ENCODE measurements at regions not wholly inside any gene's neighbourhood (a gene's known extent, or its start where the extent isn't known, plus 50 kb on each side); places are given as distances from the start of the nearest gene placed in this dataset.
A peak's percentile ranks its signal among the peaks of the same experiment; 100 is the strongest.
"Not testable (repeated sequence)": the region's sequence is repeated elsewhere in the genome, so short reads cannot be mapped to it uniquely, and the experiment has no call there.

DNA sequence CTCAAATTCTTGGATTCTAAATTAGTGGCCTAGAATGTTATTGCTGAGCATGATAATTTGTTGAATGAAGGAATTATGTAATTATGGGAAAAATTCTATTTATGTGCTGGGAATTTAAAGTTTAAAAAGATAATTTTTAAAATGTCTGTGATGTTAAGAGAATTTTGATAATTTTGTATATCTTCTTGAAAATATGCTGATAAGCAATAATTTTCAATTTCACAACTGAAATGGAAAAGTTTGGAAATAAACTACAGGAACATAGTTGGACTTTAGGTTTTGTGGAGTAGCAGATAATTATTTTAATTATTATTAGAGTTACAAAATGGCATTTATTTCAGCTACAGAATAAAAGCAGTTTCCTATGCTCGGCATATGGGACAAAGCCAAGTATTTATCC, 268.5 kb upstream of the TPK1 start:
- no peak for DNase-seq (ENCODE audit: low spot score)

DNA sequence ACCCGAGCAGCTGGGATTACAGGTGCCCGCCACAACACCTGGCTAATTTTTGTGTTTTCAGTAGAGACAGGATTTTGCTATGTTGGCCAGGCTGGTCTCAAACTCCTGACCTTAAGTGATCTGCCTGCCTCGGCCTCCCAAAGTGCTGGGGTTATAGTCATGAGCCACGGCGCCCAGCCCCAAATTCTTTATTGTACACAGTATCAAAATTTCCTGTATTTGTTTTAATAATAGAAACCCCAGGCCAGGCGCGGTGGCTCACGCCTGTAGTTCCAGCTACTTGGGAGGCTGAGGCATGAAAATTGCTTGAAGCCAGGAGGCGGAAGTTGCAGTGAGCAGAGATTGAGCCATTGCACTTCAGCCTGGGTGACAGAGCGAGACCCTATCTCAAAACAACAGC, 266.3 kb upstream of the TPK1 start:
- DNase-seq (ENCODE audit: low spot score): not testable (repeated sequence)

DNA sequence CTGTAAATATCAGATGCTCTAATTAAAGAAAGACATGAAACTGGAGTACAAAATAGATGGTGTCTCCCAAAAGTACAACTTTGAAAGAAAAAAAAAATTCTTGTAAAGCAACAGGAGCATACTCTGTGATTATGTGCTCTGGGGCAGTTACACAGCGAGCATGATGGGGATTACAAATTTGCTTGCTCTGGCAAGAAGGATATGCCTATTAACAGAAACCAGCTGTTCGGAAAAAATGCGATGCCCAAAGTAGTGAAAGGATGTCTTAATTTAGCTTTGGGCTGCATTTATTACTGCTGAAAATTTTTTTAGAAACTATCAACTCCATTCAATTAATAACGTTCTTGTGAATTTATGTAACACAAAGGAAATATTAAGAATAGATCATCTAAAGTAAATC, 256.9 kb upstream of the TPK1 start:
- no peak for DNase-seq (ENCODE audit: low spot score)

DNA sequence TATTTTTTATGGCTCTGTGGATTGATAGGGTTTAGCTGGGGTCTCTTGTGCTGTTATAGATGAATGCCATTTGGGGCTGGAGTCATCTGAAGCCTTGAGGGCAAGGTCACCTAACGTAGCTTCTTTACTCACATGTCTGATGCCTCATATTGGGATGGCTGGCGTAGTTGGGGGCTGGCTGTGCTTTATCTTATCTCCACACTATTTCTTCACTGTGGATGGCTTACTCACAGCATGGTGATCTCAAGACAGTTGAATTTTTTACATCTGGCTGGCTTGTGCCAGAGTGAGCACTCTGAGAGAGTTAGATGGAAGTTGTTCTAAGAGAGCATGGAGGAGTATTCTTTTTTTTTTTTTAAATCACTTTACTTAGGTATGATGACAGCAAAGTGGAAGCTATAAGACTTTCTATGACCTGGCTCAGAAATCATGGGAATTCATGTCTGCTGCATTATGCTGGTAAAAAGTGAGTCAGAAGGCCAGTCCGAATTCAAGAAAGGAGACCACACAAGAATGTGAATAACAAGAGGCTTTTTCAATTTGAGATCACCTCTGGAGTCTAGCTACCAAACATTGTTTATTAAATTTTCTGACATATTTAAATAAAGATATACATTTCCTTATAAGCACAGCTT, 252.4 kb upstream of the TPK1 start:
- DNase-seq (ENCODE audit: low spot score): no peak

DNA sequence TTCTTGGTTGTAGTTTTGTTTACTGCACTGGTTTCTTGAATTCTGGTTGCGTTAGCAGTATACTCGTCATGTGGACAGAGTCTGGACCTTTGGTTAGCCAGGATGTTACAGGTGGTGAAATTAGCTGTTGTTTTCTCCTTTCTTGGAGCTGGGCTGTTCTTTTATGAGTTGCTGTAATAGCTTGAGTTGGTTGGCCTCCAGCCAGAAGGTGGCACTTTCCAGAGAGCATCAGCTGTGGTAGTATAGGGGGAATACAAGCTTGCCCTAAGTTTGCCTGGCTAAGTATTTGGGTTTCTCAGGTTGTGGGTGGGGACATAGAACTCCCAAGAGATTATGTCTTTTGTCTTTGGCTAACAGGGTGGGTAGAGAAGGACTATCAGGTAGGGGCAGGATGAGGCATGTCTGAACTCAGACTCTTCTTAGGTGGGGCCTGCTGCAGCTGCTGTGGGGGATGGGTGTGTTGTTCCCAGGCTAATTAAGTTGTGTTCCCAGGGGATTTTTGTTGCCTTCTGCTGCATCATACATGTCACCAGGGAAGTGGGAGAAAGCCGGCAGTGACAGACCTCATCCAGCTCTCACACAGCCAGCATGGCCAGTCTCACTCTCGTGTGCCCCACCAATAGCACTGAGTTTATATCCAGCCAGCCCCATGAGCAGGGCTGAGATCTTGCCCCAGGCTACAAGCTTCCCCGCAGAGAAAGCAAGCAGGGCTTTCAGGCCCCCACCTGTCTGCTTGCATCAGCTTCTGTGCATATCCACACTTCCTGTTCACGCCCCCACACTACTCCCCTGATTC, 246.7 kb upstream of the TPK1 start:
- no peak for DNase-seq (ENCODE audit: low spot score)

DNA sequence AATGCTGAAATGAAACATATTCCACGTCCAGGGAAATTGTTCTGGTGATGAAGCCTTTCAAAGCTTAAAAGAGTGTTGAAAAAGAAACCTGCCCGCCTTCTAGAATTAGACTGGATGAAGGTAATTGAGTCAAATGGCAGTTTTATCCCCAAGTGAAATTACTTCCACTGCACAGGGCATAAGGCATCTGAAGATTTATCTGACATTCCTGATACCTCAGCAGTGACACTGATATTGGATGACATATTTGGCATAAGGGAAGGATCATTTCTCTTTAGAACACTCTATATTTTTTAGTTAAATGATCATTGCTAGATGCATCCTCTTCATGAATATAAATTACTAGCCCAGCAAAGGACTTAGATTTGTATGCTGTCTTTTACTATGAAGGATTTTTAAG, 229.6 kb upstream of the TPK1 start:
- DNase-seq (ENCODE audit: low spot score): no peak

DNA sequence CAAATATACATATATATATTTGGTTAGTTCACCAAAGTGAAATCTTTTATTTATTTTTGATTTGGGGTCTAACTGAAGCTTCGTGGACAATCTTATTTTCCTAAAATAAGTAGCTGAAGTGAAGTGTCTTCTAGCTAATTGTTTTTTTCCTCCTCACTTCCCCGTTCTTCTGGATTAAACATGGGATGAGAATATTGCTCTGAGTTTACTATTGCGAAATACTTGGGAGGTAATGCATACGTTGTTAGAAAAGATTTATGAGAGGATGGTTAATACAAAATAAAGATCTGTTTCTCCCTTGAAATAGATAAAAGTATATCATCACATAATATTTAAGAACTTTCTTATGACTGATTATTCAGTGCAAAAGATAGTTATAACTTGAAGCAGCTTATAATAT, 228.3 kb upstream of the TPK1 start:
- DNase-seq (ENCODE audit: low spot score): no peak

DNA sequence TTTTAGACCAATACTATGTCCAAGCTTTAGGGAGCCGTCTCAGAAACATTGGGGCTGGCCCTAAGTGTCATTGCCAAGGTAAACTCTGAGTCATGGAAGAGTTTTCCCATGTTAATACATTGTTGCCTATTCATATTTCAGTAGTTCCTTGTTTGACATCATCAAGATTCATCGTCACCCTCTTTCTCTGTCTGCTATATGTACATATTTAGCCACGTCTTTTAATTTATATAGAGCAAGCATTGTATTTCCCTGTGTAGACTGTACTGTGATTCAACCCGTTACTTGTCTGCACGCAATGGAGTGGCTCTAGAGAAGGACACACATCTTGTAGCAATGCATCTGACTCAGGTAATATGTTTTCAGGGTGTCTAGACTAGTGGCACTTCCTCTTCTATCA, 217.9 kb upstream of the TPK1 start:
- DNase-seq (ENCODE audit: low spot score): no peak

DNA sequence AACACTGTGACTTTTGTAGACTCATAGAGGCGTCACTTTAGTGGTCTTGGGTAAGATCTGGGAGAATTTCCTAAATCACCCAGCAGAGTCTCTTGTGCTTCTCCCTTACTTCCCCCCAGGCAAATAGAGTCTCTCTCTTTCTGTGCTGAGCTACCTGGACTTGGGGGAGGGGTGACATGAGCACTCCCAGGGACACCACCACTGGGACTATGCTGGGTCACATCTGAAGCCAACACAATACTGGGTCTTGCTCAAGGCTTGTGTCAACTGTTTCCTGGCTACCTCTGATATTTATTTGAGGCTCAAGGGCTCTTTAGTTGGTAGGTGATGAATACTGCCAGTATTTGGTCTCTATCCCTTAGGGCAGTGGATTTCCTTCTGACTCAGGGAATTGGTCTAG, 214.6 kb upstream of the TPK1 start:
- no peak for DNase-seq (ENCODE audit: low spot score)

DNA sequence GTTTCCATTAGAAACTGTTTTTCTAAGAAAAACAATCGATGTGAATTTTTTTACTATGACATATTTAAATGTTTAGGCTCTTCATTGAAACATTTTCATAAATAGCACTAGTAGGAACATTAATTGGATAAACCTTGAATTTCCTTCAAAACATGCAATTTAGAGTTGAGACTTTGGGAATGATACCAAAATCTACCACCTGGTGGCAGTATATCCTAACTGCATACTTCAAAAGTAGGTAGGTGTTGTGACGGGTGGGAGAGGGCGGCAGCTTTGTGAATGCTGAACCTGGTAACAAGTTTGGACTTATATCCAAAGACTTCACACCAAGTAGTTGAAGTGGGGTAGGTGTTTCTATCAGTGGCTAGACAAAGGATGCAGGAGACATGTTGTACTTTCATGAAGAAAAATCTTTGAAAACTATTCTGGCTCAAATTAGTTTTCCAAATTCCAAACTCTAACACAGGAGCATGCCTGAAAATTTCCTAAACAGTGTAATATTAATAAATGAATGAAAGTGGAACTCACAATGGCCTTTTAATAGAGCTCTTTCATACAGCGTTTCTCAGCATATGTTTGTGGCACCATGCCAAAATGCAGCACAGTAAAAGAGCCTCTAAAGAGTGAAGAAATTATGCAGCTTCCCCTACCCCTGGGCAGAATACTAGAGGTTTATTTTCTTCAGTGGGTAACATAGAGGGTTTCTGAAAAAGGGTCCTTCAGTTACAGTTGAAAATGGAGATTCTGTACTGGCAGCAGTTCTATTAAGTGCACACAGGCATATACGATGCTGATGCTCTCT, 201.0 kb upstream of the TPK1 start:
- peak; percentile 40 for DNase-seq (ENCODE audit: low spot score)

DNA sequence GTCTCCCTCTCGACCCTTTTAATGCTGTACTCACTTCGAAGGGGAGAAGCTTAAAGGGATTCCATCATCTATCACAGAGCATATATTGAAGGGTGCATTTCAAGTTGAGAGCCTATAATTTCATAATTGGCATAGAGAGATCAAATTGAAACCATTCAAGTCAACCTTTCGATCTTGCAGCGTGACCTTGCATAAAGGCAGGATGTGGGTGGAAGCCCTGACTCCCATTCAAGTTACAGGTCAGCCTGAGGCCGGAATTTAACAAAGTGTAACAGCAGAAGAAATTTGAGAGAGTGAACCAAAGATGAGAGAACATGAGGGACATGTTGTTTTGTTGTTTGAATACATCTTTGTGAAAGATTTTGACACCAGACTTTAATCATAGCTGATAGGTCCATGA, 195.3 kb upstream of the TPK1 start:
- DNase-seq (ENCODE audit: low spot score): no peak

DNA sequence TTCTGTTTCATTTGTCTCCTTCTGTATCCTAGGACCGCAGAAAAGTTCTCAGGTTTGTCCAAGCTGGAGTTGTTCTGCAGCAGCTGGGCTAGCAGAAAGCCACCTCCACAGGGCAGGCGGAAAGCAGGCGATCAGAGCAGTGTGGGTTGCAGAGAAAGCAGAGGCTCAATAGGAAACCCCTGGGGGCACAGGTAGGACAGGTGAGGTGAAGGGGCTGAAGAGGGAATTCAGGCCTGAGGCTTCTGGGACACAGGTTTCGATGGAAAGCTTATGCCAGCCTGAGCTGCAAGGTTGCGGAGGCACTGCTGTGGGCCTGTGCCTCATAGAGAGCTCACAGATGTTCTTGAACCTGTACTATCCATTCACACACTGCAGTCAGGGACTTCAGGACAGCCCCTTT, 194.9 kb upstream of the TPK1 start:
- no peak for DNase-seq (ENCODE audit: low spot score)

DNA sequence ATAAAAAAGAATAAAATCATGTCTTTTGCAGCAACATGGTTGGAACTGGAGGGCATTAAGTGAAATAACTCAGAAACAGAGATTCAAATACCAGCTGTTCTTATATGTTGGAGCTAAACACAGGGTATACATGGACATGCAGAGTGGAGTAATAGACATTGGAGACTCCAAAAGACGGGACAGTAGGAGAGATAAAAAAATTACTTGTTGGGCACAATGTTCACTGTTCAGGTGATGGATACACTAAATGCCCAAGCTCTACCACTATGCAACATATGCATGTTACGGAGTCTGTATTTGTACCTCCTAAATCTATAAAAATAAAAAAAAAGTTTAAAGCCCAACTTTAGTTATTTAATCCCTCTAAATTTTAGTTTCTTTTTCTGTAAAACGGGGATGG, 184.6 kb upstream of the TPK1 start:
- DNase-seq (ENCODE audit: low spot score): no peak

DNA sequence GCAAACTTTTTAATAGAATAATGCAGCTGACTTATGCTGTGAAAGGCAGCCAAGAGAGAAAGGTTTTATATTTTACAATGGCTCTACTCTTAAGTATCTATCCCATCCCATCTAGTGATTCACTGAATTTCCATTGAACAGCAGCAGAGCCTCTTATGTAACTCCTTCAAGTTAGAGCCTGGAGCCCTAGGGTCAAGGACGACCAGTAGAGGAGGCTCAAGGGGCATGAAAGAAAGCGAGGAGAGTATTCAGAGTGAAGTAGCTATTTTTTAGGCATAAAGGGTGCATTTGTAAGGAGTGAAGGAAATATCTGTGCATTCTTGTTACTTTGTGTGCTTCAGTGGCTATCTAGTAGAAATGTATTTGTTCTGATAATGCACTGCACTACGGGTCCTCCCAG, 180.2 kb upstream of the TPK1 start:
- DNase-seq (ENCODE audit: low spot score): no peak

DNA sequence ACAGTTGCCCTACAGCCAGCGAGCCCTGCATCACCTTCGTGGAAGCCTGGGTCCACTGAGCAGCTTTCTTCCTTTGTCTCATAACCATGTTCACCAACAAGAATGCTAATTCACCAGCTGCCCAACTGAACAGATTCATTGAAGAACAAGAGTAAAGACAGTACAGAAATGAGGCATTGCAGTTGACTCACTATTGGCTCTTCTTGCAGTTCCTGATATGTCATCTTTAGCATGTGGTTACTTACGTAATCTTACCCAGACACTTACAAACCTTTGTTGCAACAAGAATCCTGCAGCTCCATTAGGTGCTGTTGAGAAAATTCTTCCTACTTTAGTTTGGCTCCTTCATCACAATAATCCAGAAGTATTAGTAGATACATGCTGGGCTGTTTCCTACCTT, 174.0 kb upstream of the TPK1 start:
- DNase-seq (ENCODE audit: low spot score): no peak

DNA sequence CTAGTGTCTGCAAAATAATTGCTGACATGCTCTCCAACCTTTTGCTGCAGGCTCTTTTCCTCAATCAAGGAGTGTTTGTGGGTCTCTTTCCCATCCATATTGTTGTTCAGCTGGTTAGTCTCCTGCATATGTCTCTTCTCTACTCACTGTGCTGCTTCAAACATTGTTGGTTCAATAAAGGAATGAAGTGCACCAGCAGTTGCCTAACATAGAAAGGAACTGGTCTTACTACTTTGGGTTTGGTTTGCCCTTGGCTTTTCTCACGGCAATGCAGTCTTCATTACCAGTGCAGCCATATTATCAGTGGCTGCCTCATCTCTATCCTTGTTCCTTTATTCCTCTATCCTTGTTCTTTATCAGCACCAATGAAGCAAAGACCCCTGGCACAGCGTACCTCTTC, 169.7 kb upstream of the TPK1 start:
- DNase-seq (ENCODE audit: low spot score): no peak

DNA sequence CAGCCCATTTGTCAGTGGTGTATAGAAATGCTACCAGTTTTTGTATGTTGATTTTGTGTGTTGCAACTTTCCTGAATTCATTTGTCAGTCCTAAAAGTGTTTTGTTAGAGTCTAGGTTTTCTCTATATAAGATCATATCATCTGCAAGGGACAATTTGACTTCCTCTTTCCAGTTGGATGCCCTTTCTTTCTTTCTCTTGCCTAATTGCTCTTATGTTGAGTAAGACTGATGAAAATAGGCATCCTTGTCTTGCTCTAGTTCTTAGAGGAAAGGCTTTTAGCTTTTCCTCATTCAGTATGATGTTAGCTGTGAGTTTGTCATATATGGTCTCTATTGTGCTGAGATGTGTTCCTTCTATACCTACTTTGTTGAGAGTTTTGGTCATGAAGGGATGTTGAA, 161.7 kb upstream of the TPK1 start:
- DNase-seq (ENCODE audit: low spot score): no peak

DNA sequence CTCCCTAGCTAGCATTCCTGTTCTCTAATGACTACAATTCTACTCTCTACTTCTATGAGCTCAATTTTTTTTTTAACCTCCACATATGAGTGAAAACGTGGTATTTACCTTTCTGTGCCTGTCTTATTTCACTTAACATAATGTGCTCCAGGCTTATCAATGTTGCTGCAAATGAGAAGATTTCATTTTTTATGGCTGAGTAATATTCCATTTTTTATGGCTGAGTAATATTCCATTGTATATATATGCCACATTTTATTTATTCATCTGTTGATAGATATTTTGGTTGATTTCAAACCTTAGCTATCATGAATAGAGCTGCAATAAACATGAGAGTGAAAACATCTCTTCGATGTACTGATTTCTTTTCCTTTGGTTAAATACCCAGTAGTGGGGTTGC, 159.6 kb upstream of the TPK1 start:
- DNase-seq (ENCODE audit: low spot score): no peak

DNA sequence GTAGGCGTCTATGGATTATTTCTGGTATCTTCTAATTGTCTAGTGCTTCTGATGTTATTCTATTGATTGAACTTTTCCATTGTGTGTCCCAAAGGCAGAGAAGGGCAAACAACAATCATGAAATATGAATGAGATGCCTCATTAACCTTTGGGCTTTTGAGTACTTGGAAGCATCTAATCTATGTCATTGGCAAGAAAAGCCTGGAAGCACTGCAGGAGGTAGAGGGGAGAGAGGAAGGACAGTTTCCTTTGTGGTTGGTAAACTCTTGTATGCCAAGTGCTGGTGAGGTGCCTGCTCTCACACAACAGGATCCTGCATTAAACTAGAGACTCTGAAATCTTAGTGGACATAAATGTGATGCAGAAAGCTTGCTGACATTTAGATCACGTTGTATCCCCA, 155.2 kb upstream of the TPK1 start:
- no peak for DNase-seq (ENCODE audit: low spot score)

DNA sequence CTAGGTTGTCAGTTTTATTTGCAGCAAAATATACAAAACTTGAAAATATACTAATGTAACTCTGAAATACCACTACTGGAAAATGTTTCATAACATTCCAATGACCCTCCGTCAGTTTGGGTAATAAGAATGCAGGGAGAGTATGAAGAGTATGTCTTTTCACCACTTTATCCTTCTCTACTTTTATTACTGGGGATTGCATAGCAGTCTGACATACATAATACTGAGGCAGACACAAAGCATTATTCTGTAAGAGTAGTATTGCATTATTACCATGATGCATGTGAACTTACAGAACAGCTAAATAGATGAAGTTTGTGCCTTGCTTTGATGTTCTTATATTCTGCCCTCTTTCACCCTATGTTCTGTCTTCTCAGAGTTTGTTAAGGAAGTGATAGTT, 151.8 kb upstream of the TPK1 start:
- DNase-seq (ENCODE audit: low spot score): no peak

DNA sequence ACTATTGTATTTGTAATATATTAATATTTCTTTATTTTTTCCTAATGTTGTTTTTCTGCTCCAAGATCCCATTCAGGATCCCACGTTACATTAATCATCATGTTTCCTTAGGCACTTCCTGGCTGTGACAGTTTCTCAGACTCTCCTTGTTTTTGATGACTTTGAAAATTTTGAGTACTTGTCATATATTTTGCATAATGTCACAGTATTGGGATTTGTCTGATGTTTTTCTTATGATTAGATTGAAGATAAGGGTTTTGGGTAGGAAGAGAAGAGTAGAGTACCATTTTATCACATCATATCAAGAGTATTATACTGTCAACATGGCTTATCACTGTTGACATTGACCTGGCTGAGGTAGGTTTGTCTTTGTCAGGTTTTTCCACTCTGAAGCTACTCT, 146.3 kb upstream of the TPK1 start:
- no peak for DNase-seq (ENCODE audit: low spot score)

DNA sequence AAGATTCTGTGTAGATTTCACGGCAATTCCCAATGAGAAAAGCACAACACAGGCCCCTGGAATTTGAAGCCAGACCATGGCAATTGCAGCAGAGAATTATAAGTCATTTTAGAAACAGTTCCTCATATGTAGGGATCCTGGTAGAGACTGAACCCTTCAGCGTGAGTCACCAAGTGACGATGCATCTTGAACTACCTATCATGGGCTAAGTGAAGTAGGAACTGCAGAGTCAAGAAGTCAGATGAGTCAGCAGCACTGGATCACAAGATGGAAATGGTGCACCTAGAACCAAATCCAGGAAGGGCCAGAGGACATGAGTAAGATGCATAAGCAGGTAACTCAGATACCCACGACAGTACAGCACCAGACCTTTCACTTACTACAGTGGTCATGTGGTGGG, 140.0 kb upstream of the TPK1 start:
- no peak for DNase-seq (ENCODE audit: low spot score)

DNA sequence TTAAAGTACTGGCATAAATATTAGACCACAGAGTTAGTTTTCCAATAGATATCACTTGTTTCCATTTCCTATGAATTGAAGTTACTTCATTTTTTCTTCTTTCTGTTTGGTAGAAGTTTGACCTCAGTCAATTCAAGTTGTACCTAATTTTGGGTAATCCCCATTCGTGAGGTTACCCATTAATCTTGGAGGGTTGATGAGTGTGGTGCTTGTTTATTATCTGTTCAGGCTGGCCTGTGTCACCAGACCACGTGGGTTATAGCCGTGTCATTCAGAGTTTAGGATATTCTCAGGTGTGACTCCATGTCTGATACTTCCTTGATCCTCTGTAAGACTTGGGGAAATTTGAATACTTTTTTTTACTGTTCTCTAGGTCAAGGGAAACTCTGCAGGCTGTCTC, 133.9 kb upstream of the TPK1 start:
- no peak for DNase-seq (ENCODE audit: low spot score)
